Activated CD4-positive, CD25-positive, alpha-beta regulatory T cell (primary cell): ENCODE measurements at regions not wholly inside any gene's neighbourhood (a gene's known extent, or its start where the extent isn't known, plus 50 kb on each side); places are given as distances from the start of the nearest gene placed in this dataset.
"Not testable (repeated sequence)": the region's sequence is repeated elsewhere in the genome, so short reads cannot be mapped to it uniquely, and the experiment has no call there.

Experiments used
- DNase-seq, 4 experiments: peaks; one replicate each; lab custom pipeline; 2025; lab: John Stamatoyannopoulos, UW

DNA sequence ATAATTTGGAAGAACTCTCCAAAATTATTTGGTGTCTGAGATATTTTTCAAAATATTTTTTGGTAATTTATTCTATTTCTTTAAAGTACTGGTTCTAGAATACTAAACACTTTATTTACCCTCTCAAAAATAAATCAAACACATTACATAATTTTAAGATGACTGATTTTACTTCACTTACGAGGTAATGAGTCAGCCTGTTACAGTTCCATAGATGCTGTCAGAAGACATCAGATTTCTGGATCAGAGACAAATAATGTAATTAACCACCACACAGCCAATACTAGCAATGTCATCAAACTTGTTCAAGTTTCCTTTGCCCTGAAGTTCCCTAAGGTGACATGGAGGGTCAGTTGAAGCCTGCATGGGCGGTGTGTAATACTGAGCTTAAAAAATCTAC, 106.1 kb upstream of the CDH9 start:
- DNase-seq = no peak

DNA sequence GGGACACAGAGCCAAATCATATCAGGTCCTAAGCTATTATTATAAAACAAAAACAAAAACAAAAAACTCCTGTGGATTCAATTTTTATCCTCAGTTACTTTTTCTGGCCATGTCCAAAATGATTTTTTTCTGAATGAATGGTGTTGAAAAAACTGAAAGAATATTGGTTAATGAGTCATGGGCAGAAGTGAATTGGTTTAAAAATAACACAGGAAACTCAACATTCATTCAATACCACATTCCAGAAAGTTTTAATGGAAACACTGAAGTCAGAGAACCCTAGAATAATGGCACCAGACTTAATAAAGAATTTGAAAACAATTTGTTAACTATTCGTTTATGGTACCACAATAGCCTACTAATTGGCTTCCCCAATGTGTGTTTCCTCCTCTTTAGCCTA, 102.4 kb upstream of the CDH9 start:
- no peak for DNase-seq

DNA sequence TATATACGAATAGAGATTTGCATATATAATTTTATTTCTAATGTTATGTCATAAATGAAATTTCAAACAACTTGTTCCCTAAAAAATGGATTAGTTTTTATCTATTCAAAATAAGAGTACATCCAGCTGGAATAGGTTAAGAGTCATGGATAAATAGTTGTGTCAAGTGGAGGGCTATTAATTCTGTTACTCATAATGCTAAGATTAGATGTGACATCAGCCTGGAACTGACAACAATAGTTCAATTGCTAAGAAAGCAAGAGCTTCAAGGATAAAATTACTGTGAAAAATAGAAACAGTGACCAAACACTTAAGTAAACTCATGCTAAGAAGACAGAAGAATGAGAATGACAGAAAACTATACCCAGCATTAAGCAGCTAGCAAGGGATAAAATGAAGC, 92.2 kb upstream of the CDH9 start:
- DNase-seq = no peak

- no peak for DNase-seq
Observed at GRCh38 chr5:27129926-27130325, 91.5 kb upstream of the CDH9 start.

GRCh38 chr5:27125856-27126255, 87.5 kb upstream of the CDH9 start:
- no peak for DNase-seq

DNA sequence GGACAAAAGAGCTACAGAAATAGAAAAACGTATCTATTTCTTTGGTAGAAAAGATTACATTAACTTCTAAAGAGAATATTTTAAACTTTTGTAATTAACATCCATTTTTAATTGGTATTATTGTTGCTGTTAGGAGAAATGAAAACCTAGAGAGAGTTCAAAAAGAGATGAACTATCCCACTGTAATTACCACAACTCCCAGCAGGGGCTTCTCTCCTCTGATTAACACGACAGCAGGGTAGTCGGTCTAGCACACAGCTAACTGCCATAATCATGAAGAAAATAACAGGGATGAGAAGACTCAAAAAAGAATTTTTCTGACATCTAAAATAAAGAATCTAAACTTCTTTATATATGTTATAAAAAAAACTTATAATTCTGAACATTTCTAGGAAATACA, 86.2 kb upstream of the CDH9 start:
- DNase-seq = no peak

GRCh38 chr5:27119736-27120321, 81.4 kb upstream of the CDH9 start:
- DNase-seq = not testable (repeated sequence)

DNA sequence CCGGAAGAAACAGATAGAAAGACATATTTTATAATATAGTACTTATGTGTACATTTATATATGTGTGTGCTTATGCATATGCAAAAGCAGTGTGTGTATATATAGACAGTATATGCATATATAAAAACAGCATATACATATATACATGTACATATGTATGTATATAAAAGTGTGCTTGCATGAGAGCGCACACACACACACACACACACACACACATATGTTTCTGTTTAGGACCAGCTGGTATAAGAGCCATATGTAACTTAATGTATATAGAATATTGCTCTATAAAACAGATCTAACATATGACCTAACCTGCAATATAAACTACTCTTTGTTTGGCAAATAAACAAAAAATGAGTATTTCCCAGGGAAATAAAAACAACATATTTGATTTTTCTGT, 65.1 kb upstream of the CDH9 start:
- no peak for DNase-seq

DNA sequence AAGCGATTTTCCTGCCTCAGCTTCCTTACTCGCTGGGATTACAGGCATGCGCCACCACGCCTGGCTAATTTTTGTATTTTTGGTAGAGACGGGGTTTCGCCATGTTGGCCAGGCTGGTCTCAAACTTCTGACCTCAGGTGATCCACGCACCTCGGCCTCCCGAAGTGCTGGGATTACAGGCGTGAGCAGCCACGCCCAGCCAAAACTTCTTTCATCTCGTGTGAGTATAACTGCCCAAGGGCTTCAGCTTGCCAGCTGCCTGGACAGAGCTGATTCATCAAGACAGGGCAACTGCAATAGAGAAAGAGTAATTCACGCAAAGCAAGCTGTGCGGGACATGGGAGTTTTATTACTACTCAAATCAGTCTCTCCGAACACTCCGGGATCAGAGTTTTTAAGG, 57.4 kb upstream of the CDH9 start:
- DNase-seq = not testable (repeated sequence)

GRCh38 chr5:27093279-27093678, 54.9 kb upstream of the CDH9 start:
- no peak for DNase-seq

DNA sequence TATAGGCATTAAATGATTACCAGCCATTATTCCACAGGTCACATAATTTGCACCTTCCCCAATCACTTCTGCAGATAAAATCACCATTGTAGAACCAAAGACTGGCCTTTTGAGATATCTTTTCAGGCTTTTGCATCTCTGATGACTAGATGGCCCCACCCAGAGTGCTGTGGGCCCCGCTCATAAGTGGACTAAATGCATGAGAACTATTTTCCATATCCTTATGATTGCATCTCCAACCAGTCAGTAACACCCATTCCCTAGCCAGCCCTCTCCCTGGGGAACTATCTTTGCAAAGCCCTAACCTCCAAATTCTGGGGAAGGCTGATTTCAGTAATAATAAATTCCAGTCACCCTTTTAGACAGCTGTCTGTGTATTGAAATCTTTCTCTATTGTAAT, 53.5 kb upstream of the CDH9 start:
- no peak for DNase-seq

DNA sequence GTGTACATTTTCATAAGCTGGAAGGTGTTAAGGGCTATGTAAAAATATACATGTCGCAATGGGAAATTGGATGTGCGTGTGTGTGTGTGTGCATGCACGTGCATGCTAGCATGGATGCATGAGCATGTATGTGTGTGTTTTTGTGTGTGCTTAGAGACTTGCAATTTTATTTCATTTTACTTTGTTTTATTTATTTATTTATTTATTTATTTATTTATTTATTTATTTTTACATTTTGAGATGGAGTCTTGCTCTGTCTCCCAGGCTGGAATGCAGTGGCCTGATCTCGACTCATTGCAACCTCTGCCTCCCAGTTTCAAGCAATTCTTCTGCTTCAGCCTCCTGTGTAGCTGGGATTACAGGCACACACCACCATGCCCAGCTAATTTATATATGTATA, 50.4 kb upstream of the CDH9 start:
- not testable (repeated sequence) for DNase-seq
